Mesothelial cell of epicardium (in vitro differentiated cells): ENCODE measurements at regions not wholly inside any gene's neighbourhood (a gene's known extent, or its start where the extent isn't known, plus 50 kb on each side); places are given as distances from the start of the nearest gene placed in this dataset.

ENCODE experiments used
- DNase-seq, 2 experiments: peaks; one replicate each; pipeline ENCODE4 v3.0.0; 2021; ENCODE audit warnings: low spot score in 2 of 2; ENCODE audit not compliant: unreplicated experiment in 2 of 2
- H3K27ac Mint-ChIP-seq: 2 replicates; pipeline ENCODE4 v1.8.0; 2021; ENCODE audit warnings: mixed read lengths
- H3K27me3 Mint-ChIP-seq: 2 replicates; pipeline ENCODE4 v1.8.0; 2021; ENCODE audit warnings: low read depth, mixed read lengths
- H3K36me3 Mint-ChIP-seq: 2 replicates; pipeline ENCODE4 v1.8.0; 2021; ENCODE audit warnings: mixed read lengths
- H3K4me1 Mint-ChIP-seq: 2 replicates; pipeline ENCODE4 v1.8.0; 2021; ENCODE audit warnings: mixed read lengths
- H3K4me3 Mint-ChIP-seq: 2 replicates; pipeline ENCODE4 v1.8.0; 2021; ENCODE audit warnings: mild to moderate bottlenecking, moderate library complexity, mixed read lengths
- H3K9me3 Mint-ChIP-seq: 2 replicates; pipeline ENCODE4 v1.8.0; 2021; ENCODE audit warnings: mixed read lengths
- TF ChIP-seq, protein P1 (sequence below): fragments of 200-600 bp; sonication (generic); IDR thresholded peaks from one replicate; pipeline ENCODE4 v1.5.0; 2021; ENCODE audit warnings: antibody characterized with exemption; ENCODE audit not compliant: unreplicated experiment

DNA sequence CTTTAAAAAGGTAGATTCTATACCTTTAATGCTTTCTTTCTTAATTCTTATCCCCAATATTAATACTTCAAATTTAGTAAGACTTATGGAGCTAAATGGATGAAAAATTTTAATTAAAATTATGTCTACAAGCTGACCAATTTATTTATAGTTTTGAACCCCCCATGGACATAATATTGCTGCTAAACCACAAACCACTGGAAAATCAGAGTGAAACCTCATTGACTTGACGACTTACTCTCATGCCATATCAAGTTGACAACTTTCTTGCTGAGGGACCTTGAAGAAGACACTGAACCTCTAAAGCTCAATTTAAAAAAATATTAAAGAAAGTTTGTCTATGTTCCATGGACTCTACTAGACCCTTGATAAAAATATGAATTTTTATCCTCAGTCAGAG is 653.7 kb downstream of the TLE1 start:
- TF ChIP-seq, protein P1, sequence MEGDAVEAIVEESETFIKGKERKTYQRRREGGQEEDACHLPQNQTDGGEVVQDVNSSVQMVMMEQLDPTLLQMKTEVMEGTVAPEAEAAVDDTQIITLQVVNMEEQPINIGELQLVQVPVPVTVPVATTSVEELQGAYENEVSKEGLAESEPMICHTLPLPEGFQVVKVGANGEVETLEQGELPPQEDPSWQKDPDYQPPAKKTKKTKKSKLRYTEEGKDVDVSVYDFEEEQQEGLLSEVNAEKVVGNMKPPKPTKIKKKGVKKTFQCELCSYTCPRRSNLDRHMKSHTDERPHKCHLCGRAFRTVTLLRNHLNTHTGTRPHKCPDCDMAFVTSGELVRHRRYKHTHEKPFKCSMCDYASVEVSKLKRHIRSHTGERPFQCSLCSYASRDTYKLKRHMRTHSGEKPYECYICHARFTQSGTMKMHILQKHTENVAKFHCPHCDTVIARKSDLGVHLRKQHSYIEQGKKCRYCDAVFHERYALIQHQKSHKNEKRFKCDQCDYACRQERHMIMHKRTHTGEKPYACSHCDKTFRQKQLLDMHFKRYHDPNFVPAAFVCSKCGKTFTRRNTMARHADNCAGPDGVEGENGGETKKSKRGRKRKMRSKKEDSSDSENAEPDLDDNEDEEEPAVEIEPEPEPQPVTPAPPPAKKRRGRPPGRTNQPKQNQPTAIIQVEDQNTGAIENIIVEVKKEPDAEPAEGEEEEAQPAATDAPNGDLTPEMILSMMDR: no peak
- H3K36me3 Mint-ChIP-seq: no peaks in the 10 kb centered on the region
- H3K4me1 Mint-ChIP-seq: peaks cover 39% of the 10 kb centered on the region
- H3K9me3 Mint-ChIP-seq: no peaks in the 10 kb centered on the region
- no peaks in the 10 kb centered on the region for H3K27me3 Mint-ChIP-seq
- H3K27ac Mint-ChIP-seq: no peak overlapping the region
- no peak for DNase-seq
- no peak overlapping the region for H3K4me3 Mint-ChIP-seq

DNA sequence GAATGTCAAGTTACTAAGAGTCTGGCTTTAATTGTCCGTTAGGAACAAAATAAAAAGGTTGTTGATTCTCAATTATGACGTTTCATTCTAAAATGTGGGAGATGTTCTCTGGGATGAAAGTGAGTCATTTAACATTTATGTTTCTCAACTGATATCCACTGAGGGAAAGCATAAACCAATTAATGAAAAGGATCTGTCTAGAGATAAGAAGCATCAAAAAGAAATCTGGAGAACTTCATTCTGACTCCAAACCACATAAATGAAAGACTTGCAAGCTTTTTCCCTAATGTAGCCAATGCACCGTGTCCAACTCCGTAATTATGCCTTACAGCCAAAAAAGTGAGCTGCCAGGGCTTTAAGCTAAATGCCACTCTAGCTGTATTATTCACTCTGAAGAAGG is 654.2 kb downstream of the TLE1 start:
- Mint-ChIP-seq H3K27ac (peak overlapping the region; percentile 43), H3K4me3 (no peak overlapping the region), H3K4me1 (peaks cover 40% of the 10 kb centered on the region), H3K27me3 (no peaks in the 10 kb centered on the region), H3K9me3 (no peaks in the 10 kb centered on the region), H3K36me3 (no peaks in the 10 kb centered on the region)
- TF ChIP-seq, protein P1: no peak
- no peak for DNase-seq

DNA sequence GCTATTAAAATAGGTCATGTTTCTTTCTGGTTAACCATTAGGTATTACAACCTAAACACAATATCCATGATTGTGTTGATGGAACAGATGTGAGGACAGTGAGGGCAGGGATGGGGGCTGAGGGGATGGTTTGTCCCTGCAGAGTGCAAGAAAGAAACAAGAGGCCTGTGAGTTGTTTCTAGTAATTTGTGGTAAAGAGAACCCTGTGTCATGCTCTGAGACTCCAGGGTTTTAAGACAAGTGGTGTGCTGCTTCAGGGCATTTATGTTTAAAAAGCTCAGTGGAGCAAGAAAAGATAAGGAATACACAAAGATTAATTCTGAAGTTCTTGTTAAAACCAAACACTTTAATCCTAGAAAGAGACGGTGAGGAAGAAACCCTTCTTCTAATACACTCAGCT is 656.5 kb downstream of the TLE1 start:
- no peak for DNase-seq
- H3K4me1 Mint-ChIP-seq: peaks cover 39% of the 10 kb centered on the region
- TF ChIP-seq, protein P1: no peak
- H3K4me3 Mint-ChIP-seq: no peak overlapping the region
- H3K27me3 Mint-ChIP-seq: no peaks in the 10 kb centered on the region
- no peaks in the 10 kb centered on the region for H3K36me3 Mint-ChIP-seq
- H3K9me3 Mint-ChIP-seq: no peaks in the 10 kb centered on the region
- peak overlapping the region; percentile 36 for H3K27ac Mint-ChIP-seq

DNA sequence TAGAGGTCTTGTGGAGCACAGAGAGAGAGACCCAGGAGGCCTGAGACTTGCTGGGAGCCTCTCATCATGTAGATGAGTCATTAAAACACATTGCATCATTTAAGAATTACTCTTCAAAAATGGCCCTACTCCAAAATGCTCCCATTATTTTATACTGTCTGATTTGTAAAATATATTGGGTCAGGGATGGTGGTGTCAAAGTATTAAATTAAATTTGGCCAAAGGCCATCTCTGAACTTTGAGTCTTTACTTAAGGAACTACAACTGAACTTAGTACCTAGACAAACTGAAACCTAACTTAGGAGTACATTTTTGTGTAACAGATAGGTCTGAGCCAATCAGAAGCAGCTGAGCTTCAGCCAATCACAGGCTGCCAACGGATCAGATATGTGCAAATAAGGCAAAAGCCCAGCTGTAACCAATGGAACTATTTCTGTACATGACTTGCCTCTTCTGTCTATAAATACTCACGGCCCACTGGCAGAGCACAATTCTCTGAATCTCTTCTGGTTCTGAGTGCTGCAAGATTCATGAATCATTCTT is 657.2 kb downstream of the TLE1 start:
- DNase-seq: no peak
- H3K27me3 Mint-ChIP-seq: no peaks in the 10 kb centered on the region
- TF ChIP-seq, protein P1: no peak
- no peaks in the 10 kb centered on the region for H3K9me3 Mint-ChIP-seq
- no peak overlapping the region for H3K4me3 Mint-ChIP-seq
- H3K4me1 Mint-ChIP-seq: peaks cover 37% of the 10 kb centered on the region
- H3K36me3 Mint-ChIP-seq: no peaks in the 10 kb centered on the region
- H3K27ac Mint-ChIP-seq: no peak overlapping the region

DNA sequence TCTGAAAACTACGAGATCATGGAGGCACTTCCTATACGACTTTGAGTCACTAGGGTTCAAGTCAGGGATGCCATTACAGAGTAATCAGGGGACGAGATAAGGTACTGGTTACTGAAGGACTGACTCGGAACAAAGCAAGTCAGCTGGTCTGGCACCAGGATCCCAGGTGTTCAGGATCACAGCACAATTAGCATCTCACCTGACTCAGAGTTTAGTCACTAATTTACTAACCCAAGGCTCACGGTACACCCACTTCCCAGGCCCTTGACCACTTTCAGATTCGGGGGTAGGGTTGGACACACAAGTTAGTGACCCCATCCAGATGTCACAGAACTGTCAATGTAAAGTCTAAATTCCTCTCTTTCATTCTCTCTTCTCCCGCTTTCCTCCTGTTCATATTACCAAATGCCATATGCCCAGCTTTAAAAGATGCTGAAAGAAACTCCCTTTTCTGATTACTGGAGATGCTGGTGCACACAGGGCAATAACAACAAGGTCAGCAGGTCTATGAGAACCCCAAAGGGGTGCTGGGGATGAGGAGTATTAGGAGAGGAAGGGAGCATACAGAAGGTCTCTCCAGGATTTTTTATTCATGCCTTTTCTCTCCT is 657.8 kb downstream of the TLE1 start:
- no peak overlapping the region for H3K27ac Mint-ChIP-seq
- H3K9me3 Mint-ChIP-seq: no peaks in the 10 kb centered on the region
- H3K36me3 Mint-ChIP-seq: no peaks in the 10 kb centered on the region
- TF ChIP-seq, protein P1: no peak
- H3K4me1 Mint-ChIP-seq: peaks cover 37% of the 10 kb centered on the region
- no peak for DNase-seq
- H3K4me3 Mint-ChIP-seq: no peak overlapping the region
- no peaks in the 10 kb centered on the region for H3K27me3 Mint-ChIP-seq
